H4 (cell line): ENCODE measurements at regions not wholly inside any gene's neighbourhood (a gene's known extent, or its start where the extent isn't known, plus 50 kb on each side); places are given as distances from the start of the nearest gene placed in this dataset.
"Not testable (repeated sequence)": the region's sequence is repeated elsewhere in the genome, so short reads cannot be mapped to it uniquely, and the experiment has no call there.

Source experiments
- DNase-seq: peaks from one replicate; pipeline ENCODE4 v3.0.0-alpha.2; 2015; ENCODE audit warnings: low spot score

DNA sequence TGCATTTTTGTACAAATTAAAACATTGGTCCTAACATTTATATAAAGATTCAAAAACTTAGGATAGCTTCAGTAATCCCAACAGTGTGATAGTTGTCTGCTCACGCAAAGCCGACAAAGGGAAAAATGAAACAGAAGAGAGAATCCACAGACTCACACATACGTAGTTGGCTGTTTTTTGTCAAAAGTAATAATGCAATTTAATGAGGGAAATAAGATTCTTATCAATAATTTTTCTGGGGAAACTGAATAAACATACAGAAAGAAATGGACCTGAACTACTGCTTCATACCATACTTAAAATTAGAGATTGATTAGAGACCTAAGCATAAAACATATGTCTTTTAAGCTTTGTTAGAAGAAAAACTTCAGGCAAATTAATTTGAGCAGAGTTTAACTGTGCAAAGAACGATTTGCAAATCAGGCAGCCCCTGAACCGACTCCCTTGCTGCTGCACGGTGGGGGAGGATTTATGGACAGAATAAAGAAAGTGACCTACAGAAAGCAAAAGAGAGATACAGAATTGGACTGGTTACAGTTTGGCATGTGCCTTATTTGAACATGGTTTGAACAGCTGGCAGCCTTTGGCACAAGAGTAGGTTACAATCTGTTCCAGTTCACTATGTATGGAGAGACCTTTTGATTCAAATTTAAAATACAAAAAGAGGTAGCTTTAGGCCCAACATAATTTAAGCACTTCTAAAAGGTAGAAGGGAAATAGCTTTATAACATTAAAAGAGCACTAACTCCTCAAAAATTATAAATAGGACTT, 64.9 kb upstream of the CTSV start:
- not testable (repeated sequence) for DNase-seq

DNA sequence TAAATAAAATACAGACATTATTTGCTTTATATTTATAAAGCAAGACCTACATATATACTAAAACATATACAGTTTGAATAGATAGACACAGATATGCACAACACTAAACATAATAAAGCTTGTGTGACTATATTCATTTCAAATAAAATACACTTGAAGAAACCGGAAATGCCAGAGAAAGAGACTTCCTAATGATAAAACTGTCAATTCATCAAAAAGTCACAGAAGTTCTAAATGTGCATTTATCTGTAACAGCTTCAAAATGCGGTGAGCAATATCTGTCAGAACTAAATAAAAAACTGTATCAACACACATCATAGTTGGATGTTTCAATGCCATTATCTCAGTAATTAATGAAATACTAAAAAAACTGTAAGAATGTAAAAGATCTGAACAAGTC, 60.6 kb upstream of the CTSV start:
- not testable (repeated sequence) for DNase-seq

DNA sequence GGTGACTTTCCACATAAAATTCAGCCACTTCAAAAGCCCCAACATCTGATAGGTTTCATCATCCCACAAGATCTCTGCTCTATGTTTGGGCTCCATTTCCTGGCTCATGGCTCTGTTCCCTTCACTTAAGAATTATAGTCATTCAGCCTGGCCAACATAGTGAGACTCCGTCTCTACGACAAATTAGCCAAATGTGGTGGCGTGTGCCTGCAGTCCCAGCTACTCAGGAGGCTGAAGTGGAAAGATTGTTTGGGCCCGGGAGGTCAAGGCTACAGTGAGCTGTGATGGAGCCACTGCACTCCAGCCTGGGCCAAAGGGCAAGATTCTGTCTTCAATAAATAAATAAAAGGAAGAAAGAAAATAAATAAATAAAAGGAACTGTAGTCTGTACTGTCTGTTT, 57.9 kb upstream of the CTSV start:
- no peak for DNase-seq

DNA sequence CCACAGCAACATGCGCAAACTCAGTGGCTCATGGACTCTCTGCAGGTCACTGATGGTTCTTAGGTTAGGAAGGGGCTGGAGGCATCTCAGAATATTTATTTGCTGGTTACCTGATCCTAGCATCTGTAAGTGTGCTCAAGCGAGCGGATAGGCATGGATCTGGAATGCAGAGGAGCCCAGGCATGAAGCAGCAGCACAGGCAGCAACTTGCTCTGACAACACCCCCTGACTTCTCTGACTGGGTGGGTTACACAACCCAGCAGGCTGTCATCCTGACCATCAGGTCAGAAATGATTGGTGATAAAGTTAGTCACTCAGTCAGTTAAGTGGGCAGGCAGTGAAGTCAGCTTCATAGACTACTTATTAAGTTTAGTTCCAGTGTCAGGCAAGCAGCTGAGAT, 50.4 kb upstream of the CTSV start:
- DNase-seq: not testable (repeated sequence)
